GM23338 (cell line): ENCODE measurements at regions not wholly inside any gene's neighbourhood (a gene's known extent, or its start where the extent isn't known, plus 50 kb on each side); places are given as distances from the start of the nearest gene placed in this dataset.

Source experiments
- ATAC-seq: fragments of 200-7000 bp; cut with Tn5 transposase; 3 replicates; pipeline ENCODE4 v1.9.1; 2020
- DNase-seq: peaks from one replicate; pipeline ENCODE4 v3.0.0-alpha.2; 2015; ENCODE audit warnings: low spot score
- H2AFZ ChIP-seq: fragments of 200-600 bp; sonication (generic); 2 replicates; pipeline ENCODE4 v1.8.0; 2016; ENCODE audit warnings: antibody characterized with exemption, mild to moderate bottlenecking, moderate library complexity
- H3F3A ChIP-seq: fragments of 200-600 bp; sonication (generic); replicated peaks from 2 replicates; pipeline ENCODE4 v1.8.0; 2017; ENCODE audit warnings: antibody characterized with exemption, mixed run types, low read depth
- H3K27ac ChIP-seq: fragments of 200-600 bp; sonication (generic); 2 replicates; pipeline ENCODE4 v1.6.1; 2016; ENCODE audit warnings: low read depth
- H3K27me3 ChIP-seq: fragments of 200-600 bp; sonication (generic); 2 replicates; pipeline ENCODE4 v1.8.0; 2016; ENCODE audit warnings: mild to moderate bottlenecking, mixed run types, moderate library complexity; ENCODE audit not compliant: insufficient read depth
- H3K36me3 ChIP-seq: fragments of 200-600 bp; sonication (generic); 2 replicates; pipeline ENCODE4 v1.8.0; 2016; ENCODE audit warnings: mild to moderate bottlenecking; ENCODE audit not compliant: insufficient read depth
- H3K4me1 ChIP-seq: fragments of 200-600 bp; sonication (generic); 2 replicates; pipeline ENCODE4 v1.8.0; 2016; ENCODE audit warnings: mild to moderate bottlenecking, moderate library complexity; ENCODE audit not compliant: insufficient read depth
- H3K4me2 ChIP-seq: fragments of 200-600 bp; sonication (generic); 2 replicates; pipeline ENCODE4 v1.7.1; 2017; ENCODE audit warnings: mixed run types
- H3K4me3 ChIP-seq: fragments of 200-600 bp; sonication (generic); 2 replicates; pipeline ENCODE4 v1.6.1; 2016; ENCODE audit warnings: mixed run types
- H3K79me2 ChIP-seq: fragments of 200-600 bp; sonication (generic); replicated peaks from 2 replicates; pipeline ENCODE4 v1.8.0; 2017; ENCODE audit warnings: mild to moderate bottlenecking; ENCODE audit not compliant: insufficient read depth
- H3K9me2 ChIP-seq: fragments of 200-600 bp; sonication (generic); 2 replicates; pipeline ENCODE4 v1.8.0; 2017; ENCODE audit not compliant: insufficient read depth
- H4K20me1 ChIP-seq: fragments of 200-600 bp; sonication (generic); replicated peaks from 2 replicates; pipeline ENCODE4 v1.8.0; 2017; ENCODE audit warnings: mild to moderate bottlenecking; ENCODE audit not compliant: insufficient read depth
- H3K27ac Mint-ChIP-seq: 2 replicates; pipeline ENCODE4 v1.8.0; 2020; ENCODE audit warnings: inconsistent platforms, mild to moderate bottlenecking, moderate library complexity, mixed read lengths
- H3K27me3 Mint-ChIP-seq: 3 replicates; pipeline ENCODE4 v1.8.0; 2022; ENCODE audit warnings: low read depth, mild to moderate bottlenecking, moderate library complexity, mixed read lengths, inconsistent platforms; ENCODE audit not compliant: insufficient read depth, poor library complexity
- H3K36me3 Mint-ChIP-seq: 3 replicates; pipeline ENCODE4 v1.8.0; 2021; ENCODE audit warnings: low read depth, mild to moderate bottlenecking, inconsistent platforms, moderate library complexity, mixed read lengths
- H3K4me1 Mint-ChIP-seq: 3 replicates; pipeline ENCODE4 v1.8.0; 2020; ENCODE audit warnings: mild to moderate bottlenecking, inconsistent platforms, mixed read lengths
- H3K4me3 Mint-ChIP-seq: 3 replicates; pipeline ENCODE4 v1.8.0; 2021; ENCODE audit warnings: moderate library complexity, mild to moderate bottlenecking, inconsistent platforms, mixed read lengths
- H3K9me3 Mint-ChIP-seq: 3 replicates; pipeline ENCODE4 v1.8.0; 2020; ENCODE audit warnings: moderate library complexity, mild to moderate bottlenecking, inconsistent platforms, mixed read lengths
- CREB1 ChIP-seq: fragments of 250-450 bp; sonication (Bioruptor Pico); IDR thresholded peaks from 2 replicates; pipeline ENCODE4 v1.5.0; 2020; ENCODE audit warnings: low read depth, mild to moderate bottlenecking, moderate library complexity
- CTCF ChIP-seq, 2 experiments: fragments of 200-600 bp in 1 of 2; sonication (generic) in 1 of 2; conservative IDR thresholded peaks; 2 replicates each; pipeline versions ENCODE4 v1.5.1 to v1.6.1; 2016 to 2017; ENCODE audit warnings: antibody characterized with exemption in 2 of 2, low read depth in 2 of 2, mild to moderate bottlenecking in 2 of 2, moderate library complexity in 1 of 2
- EZH2 ChIP-seq: fragments of 200-600 bp; sonication (generic); IDR thresholded peaks from one replicate; pipeline ENCODE4 v1.8.0; 2017; ENCODE audit warnings: antibody characterized with exemption, mild to moderate bottlenecking, low read depth; ENCODE audit not compliant: unreplicated experiment
- EZH2phosphoT487 ChIP-seq: fragments of 200-600 bp; sonication (generic); IDR thresholded peaks from one replicate; pipeline ENCODE4 v1.8.1; 2018; ENCODE audit warnings: antibody characterized with exemption; ENCODE audit not compliant: unreplicated experiment
- JUNB ChIP-seq: IDR thresholded peaks from one replicate; pipeline ENCODE4 v1.6.1; 2016; ENCODE audit warnings: antibody characterized with exemption; ENCODE audit not compliant: unreplicated experiment
- POLR2AphosphoS5 ChIP-seq: IDR thresholded peaks from 2 replicates; pipeline ENCODE4 v1.6.1; 2016; ENCODE audit warnings: antibody characterized with exemption, low read depth
- REST ChIP-seq: IDR thresholded peaks from one replicate; pipeline ENCODE4 v1.6.1; 2018; ENCODE audit warnings: antibody characterized with exemption; ENCODE audit not compliant: unreplicated experiment
- STAT1 ChIP-seq: IDR thresholded peaks from one replicate; pipeline ENCODE4 v1.6.1; 2016; ENCODE audit warnings: antibody characterized with exemption; ENCODE audit not compliant: unreplicated experiment
- ZNF114 ChIP-seq: fragments of 250-450 bp; sonication (Bioruptor Pico); IDR thresholded peaks from 2 replicates; pipeline ENCODE4 v1.5.0; 2020; ENCODE audit warnings: mild to moderate bottlenecking, moderate library complexity
- ZNF331 ChIP-seq: fragments of 250-450 bp; sonication (Bioruptor Pico); IDR thresholded peaks from 2 replicates; pipeline ENCODE4 v1.5.0; 2020; ENCODE audit warnings: low read depth, mild to moderate bottlenecking, moderate library complexity
- ZNF462 ChIP-seq: fragments of 250-450 bp; sonication (Bioruptor Pico); IDR thresholded peaks from 2 replicates; pipeline ENCODE4 v1.5.0; 2020; ENCODE audit warnings: mild to moderate bottlenecking, moderate library complexity

GRCh38 chr18:71242981-71243380 is 954.1 kb downstream of the SOCS6 start:
- no peak for ATAC-seq

More at GRCh38 chr18:71242981-71243380, 954.1 kb downstream of the SOCS6 start:
- peaks cover 21% of the 10 kb centered on the region for H3K36me3 ChIP-seq
- Mint-ChIP-seq H3K27me3 (no peaks in the 10 kb centered on the region), H3K4me3 (no peak overlapping the region), H3K4me1 (no peaks in the 10 kb centered on the region), H3K36me3 (peaks cover 13% of the 10 kb centered on the region; the same call in 2 of the 3 replicates), H3K9me3 (peaks cover 78% of the 10 kb centered on the region), H3K27ac (no peak overlapping the region)
- H3K4me3 ChIP-seq = no peak overlapping the region
- H2AFZ ChIP-seq = no peak overlapping the region
- no peak overlapping the region for H3K27ac ChIP-seq
- TF ChIP-seq REST (no peak), ZNF462 (CRISPR knock-in tag) (no peak), EZH2phosphoT487 (no peak), JUNB (no peak), ZNF114 (CRISPR knock-in tag) (no peak), EZH2 (no peak), CTCF (conservative IDR thresholded peaks at IDR 0.05; ENCODE audit: low read depth in 2 of 2) (no peak), STAT1 (no peak), POLR2AphosphoS5 (no peak), CREB1 (CRISPR knock-in tag) (no peak), ZNF331 (CRISPR knock-in tag) (no peak)
- no peaks in the 10 kb centered on the region for H3F3A ChIP-seq
- no peaks in the 10 kb centered on the region for H4K20me1 ChIP-seq
- H3K9me2 ChIP-seq = no peaks in the 10 kb centered on the region
- no peak overlapping the region for H3K4me2 ChIP-seq
- DNase-seq = no peak
- H3K27me3 ChIP-seq = no peaks in the 10 kb centered on the region
- no peaks in the 10 kb centered on the region for H3K4me1 ChIP-seq
- H3K79me2 ChIP-seq = no peaks in the 10 kb centered on the region
